ENCODE measurements at regions not wholly inside any gene's neighbourhood (a gene's known extent, or its start where the extent isn't known, plus 50 kb on each side); places are given as distances from the start of the nearest gene placed in this dataset.

- TF ChIP-seq CTCF (IDR thresholded peaks at IDR 0.05; ENCODE audit: unreplicated experiment): no peak
- Mint-ChIP-seq H3K4me1 (no peaks in the 10 kb centered on the region), H3K9me3 (no peaks in the 10 kb centered on the region), H3K36me3 (no peaks in the 10 kb centered on the region), H3K4me3 (no peak overlapping the region), H3K27me3 (ENCODE audit: low read depth) (peaks cover 89% of the 10 kb centered on the region), H3K27ac (no peak overlapping the region)
- DNase-seq (ENCODE audit: low spot score in 2 of 2, unreplicated experiment in 2 of 2): no peak
Measured at GRCh38 chr1:18020021-18020817, 87.4 kb upstream of the IGSF21 start.

- Mint-ChIP-seq H3K27ac (no peak overlapping the region), H3K4me1 (no peaks in the 10 kb centered on the region), H3K27me3 (ENCODE audit: low read depth) (peaks cover 91% of the 10 kb centered on the region), H3K36me3 (no peaks in the 10 kb centered on the region), H3K4me3 (no peak overlapping the region), H3K9me3 (no peaks in the 10 kb centered on the region)
- TF ChIP-seq CTCF (IDR thresholded peaks at IDR 0.05; ENCODE audit: unreplicated experiment): no peak
- no peak for DNase-seq (ENCODE audit: low spot score in 2 of 2, unreplicated experiment in 2 of 2)
Measured at GRCh38 chr1:18021242-18021641, 86.4 kb upstream of the IGSF21 start.

GRCh38 chr1:18032172-18032859, 75.3 kb upstream of the IGSF21 start:
- H3K9me3 Mint-ChIP-seq: no peaks in the 10 kb centered on the region

GRCh38 chr1:18035145-18035544, 72.5 kb upstream of the IGSF21 start:
- Mint-ChIP-seq H3K9me3 (no peaks in the 10 kb centered on the region), H3K27ac (no peak overlapping the region), H3K36me3 (no peaks in the 10 kb centered on the region), H3K4me3 (no peak overlapping the region), H3K27me3 (ENCODE audit: low read depth) (peaks cover 63% of the 10 kb centered on the region), H3K4me1 (no peaks in the 10 kb centered on the region)
- TF ChIP-seq CTCF (IDR thresholded peaks at IDR 0.05; ENCODE audit: unreplicated experiment): no peak
- no peak for DNase-seq (ENCODE audit: low spot score in 2 of 2, unreplicated experiment in 2 of 2)

More at GRCh38 chr1:18032172-18032859, 75.3 kb upstream of the IGSF21 start:
- Mint-ChIP-seq H3K27me3 (ENCODE audit: low read depth) (peaks cover 69% of the 10 kb centered on the region), H3K4me3 (no peak overlapping the region), H3K36me3 (no peaks in the 10 kb centered on the region), H3K27ac (no peak overlapping the region), H3K4me1 (no peaks in the 10 kb centered on the region)
- DNase-seq (ENCODE audit: low spot score in 2 of 2, unreplicated experiment in 2 of 2): no peak
- TF ChIP-seq CTCF (IDR thresholded peaks at IDR 0.05; ENCODE audit: unreplicated experiment): no peak

GRCh38 chr1:18037651-18038050, 69.9 kb upstream of the IGSF21 start:
- no peak for TF ChIP-seq CTCF (IDR thresholded peaks at IDR 0.05; ENCODE audit: unreplicated experiment)
- H3K36me3 Mint-ChIP-seq: no peaks in the 10 kb centered on the region
- no peak overlapping the region for H3K27ac Mint-ChIP-seq
- H3K9me3 Mint-ChIP-seq: no peaks in the 10 kb centered on the region
- no peak overlapping the region for H3K4me3 Mint-ChIP-seq
- H3K4me1 Mint-ChIP-seq: peaks cover 3% of the 10 kb centered on the region
- peaks cover 45% of the 10 kb centered on the region for H3K27me3 Mint-ChIP-seq (ENCODE audit: low read depth)
- DNase-seq (ENCODE audit: low spot score in 2 of 2, unreplicated experiment in 2 of 2): no peak

Measured in mesothelial cell of epicardium (in vitro differentiated cells).